ENCODE measurements at regions not wholly inside any gene's neighbourhood (a gene's known extent, or its start where the extent isn't known, plus 50 kb on each side); places are given as distances from the start of the nearest gene placed in this dataset.

DNA sequence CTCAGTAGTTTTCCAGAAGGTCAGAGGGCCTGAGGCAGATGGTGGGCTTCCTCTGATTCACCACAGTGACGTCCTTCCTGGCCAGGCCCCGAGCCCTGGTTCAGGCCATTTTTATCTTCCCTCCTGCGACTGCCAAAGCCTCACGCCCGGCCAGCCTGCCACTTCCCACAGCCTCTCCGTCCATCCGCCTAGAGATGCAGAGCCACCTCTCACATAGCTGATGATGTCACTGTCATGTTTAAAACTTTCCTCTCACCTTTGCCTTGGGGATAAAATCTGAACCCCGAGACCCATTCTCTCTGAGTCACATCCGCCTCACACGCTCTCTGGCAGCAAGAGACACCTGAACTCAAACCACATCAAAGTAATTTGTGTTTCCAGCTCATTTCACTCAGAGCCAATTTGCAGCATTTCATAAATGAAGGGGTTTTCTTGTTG, 175.3 kb downstream of the QDPR start:
- DNase-seq (ENCODE audit: low spot score): no peak

DNA sequence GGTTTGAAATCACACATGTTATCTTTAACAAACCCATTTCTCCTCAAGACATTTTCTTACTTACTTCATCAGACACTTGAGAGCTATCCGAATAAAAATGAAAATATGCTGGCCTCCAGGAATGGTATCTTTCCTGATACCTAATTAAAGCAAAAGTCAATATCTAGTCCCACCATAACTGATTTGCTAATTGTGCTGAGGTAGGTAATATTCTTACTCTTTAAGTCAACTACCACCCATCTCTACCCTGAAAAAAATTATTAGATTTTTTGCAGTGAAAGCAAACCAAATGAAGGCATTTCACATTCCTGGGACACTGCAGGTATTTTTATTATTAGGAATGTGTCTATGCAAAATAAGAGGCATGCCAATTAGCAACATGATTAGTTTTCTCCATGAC, 175.8 kb downstream of the QDPR start:
- no peak for DNase-seq (ENCODE audit: low spot score)

DNA sequence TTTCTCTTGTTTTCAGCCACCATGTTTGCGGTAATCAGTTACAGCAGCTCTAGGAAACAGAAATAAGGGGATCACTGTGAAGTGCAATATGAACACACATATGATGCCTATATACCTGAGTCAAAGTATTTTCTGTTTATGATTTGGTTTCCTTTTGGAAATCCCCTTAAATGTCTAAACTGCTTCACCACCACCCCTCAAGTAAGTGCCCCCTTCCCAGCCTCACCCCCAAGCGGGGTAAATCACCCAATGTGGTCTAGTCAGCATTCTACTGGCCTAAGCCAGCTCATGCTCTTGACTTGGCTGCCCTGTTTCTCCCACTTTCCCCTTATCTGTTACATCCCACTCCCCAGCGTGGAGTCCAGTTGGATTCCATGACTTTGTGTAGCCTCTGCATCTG, 176.5 kb downstream of the QDPR start:
- DNase-seq (ENCODE audit: low spot score): no peak

GRCh38 chr4:17332478-17332877, 179.4 kb downstream of the QDPR start:
- DNase-seq (ENCODE audit: low spot score): no peak

DNA sequence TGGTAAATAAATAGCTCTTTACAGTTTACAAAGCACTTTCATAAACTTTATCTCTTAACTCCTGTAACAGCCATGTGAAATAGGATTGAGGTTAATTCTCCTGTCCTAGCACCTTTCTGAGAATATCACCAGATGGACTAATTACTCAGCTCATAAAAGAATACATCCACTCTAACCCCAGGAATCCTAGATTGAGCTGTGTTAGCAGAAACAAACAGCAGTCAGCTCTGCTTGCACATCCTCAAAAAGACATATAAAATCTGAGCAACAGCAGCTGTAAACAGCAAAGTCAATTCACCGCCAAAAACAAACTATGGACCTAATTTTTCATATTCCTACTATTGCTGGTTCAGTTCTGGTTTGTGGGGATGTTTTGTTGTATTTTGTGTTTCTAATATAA, 182.8 kb downstream of the QDPR start:
- no peak for DNase-seq (ENCODE audit: low spot score)

DNA sequence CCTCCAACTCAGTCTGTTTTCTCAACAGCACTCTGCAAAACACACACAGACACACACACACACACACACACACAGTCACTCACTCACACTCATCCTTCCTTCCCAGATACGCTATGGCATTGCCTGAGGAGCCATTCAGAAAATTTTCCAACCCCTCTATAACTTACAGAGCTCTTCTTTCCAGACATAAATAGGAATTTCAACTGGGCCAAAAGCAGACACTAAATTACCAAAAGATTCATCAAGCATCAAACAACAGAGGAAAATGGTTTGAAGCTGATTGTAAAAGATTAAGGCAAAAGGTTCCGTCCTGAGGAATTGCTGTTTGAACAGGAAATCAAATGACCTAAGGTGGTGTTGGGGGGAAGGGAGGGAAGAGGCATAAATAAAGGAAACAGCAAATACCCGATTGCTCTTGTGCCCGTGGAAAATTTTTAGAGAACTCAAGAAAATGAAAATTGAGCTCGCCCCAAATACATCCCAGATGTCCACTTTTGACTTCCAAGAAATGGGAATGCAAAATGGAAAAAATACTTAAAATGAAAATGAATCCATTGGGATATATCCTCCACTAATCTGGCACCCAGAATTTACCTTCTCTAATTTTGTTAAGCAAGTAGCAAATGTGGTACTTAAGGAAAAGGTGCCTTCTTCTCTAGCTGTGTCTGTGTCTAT, 183.6 kb downstream of the QDPR start:
- no peak for DNase-seq (ENCODE audit: low spot score)

DNA sequence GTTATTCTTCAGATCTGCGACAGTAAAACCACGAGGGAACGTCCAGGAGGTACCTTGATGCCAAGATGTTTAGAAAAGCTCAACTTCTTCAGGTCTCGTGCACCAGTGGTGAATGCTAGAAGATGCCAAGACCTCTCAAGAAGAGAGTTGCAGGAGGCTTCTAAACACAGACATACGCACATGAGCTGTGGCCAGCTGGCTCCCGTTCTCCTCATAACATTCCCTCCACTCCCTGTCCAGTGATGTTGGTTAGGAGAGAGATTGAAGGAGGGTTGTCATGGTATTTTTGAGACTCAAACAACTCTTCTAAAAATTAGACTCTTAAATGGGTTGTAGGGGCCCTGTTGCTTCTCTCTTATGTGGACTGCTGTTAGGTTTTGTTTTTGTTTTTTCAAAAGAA, 184.3 kb downstream of the QDPR start:
- DNase-seq (ENCODE audit: low spot score): peak; percentile 23

- DNase-seq (ENCODE audit: low spot score): no peak
Measured at GRCh38 chr4:17326756-17327155, 185.1 kb downstream of the QDPR start.

- no peak for DNase-seq (ENCODE audit: low spot score)
Measured at GRCh38 chr4:17325098-17325497, 186.8 kb downstream of the QDPR start.

DNA sequence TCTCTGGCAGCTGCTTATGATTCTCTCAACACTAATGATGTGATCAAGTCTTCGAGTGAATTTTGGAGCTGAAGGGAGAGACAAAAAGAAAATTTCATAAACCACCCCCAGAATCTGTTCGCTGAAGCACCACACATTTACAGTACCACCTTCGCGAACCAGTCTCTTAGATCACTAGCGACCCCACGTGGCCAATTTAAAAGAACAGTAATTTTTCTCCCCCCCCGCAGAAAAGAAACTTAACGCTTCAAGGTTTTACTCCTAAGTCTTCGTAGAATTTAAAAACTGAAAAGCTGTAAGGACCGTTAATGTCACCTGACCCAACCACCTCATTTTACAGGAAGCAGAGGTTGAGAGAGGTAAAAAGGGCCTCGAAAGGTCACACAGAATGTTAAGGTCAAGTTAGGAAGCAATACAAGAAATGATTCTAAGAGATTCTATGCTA, 187.5 kb downstream of the QDPR start:
- peak; percentile 83 for DNase-seq (ENCODE audit: low spot score)

- no peak for DNase-seq (ENCODE audit: low spot score)
Measured at GRCh38 chr4:17323554-17324385, 188.1 kb downstream of the QDPR start.

DNA sequence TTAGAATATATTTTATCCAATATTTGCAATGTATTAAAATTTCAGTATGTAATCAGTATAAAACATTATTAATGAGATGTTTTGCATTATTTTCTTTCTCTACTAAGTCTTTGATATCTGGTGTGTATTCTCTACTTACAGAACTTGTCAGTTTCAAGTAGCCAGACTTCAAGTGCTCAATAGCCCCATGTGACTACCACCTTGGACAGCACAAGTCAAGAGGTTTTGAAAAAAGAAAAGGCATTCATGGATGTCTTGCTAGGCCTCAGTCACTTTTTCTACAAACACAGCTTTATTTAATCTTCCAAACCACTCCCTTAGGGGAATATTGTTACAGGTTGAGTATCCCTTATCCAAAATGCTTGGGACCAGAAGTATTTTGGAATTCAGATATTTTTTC, 189.4 kb downstream of the QDPR start:
- DNase-seq (ENCODE audit: low spot score): no peak

- DNase-seq (ENCODE audit: low spot score): no peak
Measured at GRCh38 chr4:17320046-17320445, 191.8 kb downstream of the QDPR start.

DNA sequence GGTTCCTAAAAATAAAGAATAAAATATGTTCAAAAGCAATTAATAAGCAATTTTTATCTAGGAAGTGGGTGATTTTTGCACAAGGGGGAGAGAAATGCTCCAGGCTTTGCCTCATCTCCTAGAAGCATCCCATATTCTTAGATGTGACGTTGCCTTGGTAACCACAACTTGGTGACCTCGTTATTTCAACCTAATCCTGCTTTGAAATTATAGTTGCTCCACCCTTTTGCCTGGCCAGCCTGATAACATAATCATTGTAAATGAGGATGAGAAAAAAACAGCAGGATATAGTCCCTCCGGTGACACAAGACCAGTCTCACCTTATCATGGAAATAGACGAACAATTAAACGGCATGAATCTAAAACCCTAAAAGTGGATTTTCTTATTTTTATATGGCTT, 194.4 kb downstream of the QDPR start:
- no peak for DNase-seq (ENCODE audit: low spot score)

GRCh38 chr4:17316566-17316965, 195.3 kb downstream of the QDPR start:
- no peak for DNase-seq (ENCODE audit: low spot score)

DNA sequence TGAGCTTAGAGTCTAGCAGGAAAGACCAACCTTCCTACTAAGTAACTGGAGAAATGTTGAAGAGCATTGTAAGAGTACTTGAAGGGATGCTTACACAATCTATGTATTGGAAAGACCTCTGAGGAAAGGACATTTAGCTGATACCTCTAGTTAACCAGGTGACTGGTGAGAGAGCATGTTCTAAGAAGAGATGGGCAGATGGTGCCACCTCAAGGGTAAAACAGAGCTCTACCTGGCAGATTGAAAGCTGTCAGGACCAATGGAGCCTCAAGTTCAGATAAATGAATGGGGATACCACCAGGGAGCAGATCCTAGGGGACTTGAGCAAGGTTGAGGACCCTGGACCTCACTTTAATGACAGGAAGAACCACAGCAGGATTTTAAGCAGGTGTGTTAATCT, 196.4 kb downstream of the QDPR start:
- DNase-seq (ENCODE audit: low spot score): no peak

- no peak for DNase-seq (ENCODE audit: low spot score)
Measured at GRCh38 chr4:17313194-17313593, 198.7 kb downstream of the QDPR start.

DNA sequence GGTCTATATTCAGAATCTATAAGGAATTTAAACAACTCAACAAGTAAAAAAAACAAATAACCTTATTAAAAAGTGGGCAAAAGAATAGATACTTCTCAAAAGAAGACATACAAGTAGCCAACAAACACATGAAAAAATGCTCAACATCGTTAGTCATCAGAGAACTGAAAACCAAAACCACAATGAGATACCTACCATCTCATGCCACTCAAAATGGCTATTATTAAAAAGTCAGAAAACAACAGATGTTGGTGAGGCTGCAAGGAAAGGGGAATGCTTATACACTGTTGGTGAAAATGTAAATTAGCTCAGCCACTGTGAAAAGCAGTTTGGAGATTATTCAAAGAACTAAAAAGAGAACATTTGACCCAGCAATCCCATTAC, 201.6 kb downstream of the QDPR start:
- no peak for DNase-seq (ENCODE audit: low spot score)

DNA sequence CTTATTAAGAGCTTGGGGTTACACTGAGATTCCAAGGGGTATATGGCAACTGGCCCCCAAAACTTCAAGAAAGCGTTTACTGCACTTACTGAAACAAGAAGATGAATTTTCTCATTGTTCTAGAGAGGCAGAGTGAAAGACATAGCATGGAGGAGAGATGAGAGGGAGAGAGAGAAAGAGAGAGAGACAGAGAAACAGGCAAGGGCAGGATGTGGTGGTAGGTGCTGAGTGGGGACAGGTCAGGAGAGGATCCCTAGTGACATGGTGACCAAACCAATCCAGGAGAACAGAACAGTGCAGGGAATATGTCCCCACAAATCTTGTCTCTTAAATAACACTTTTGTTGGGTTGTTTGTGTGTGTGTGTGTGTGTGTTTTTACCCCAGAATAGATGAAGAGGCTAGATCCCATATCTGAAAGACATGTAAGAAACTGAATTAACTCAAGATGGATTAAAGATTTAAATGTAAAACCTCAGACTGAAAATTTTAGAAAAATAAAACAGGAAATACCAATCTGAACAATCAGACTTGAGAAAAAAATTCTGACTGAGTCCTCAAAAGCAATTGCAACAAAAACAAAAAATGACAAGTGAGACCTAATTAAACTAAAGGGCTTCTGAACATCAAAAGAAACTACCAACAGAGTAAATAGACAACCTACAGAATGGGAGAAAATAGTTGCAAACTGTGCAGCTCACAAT, 202.2 kb downstream of the QDPR start:
- peak; percentile 16 for DNase-seq (ENCODE audit: low spot score)

DNA sequence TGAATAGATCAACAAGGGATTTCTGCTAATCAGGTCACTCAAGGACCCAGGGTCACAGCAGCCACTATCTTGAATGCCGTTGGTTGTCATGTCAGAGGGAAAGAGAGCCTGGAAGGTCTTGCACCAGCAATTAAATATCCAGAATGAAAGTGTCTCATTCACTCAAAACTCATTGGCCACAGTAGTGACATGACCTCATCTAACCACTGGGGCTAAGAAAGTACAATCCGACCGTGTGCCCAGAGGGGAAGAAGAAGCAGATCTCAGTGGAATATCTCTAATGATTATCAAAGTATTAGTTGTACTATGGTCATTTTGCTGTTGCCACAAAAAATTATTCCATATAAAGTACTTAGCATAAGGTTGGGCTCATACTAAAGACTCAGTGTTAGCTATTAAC, 210.0 kb downstream of the QDPR start:
- no peak for DNase-seq (ENCODE audit: low spot score)

- no peak for DNase-seq (ENCODE audit: low spot score)
Measured at GRCh38 chr4:17301266-17301665, 210.6 kb downstream of the QDPR start.

DNA sequence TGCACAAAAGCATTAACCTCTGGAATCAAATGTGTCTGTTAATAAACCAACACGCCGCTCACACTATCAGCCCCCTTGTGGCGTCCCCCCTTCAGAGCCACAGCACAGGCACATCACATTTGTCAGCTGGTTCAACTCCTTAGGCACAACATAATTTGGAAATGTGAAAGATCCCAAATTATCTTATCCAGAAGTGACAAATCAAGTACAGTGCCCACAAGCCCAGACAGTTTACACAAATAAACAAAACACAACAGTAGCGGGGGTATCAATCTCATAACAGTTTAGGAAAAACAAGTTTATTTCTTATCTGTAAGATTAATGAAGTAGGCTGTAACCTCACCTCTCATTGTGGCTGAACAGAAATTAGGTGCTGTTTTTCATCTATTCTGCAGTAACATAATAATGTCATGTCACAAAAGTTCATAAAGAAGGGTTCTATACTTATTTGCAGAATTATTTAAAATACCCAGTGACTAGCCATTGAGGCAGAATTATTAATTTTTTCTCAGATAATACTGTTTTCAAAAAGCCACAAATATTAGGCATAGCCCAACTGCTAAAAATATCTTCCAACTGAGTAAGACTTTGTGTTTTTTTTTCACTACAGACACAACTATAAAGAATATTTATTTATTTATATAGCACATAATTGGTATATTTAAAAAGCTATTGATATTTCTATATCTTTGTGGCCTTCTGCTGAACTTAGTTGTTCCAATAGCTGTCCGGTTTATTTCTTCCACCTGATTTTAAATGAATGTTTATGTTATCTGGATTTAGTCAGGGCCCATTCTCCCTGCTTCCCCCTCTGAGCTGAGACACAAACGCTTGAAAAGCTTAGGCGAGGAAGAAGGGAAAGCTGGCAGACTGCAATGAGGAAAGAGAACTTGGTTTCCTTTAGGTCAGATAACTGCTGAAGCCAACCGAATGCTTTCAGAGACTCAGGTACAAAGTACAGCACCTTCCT, 214.7 kb downstream of the QDPR start:
- no peak for DNase-seq (ENCODE audit: low spot score)

All from GM03348 (cell line).